Sigmoid colon (tissue), 6 donors: ENCODE measurements at regions not wholly inside any gene's neighbourhood (a gene's known extent, or its start where the extent isn't known, plus 50 kb on each side); places are given as distances from the start of the nearest gene placed in this dataset.

Source experiments
- DNase-seq: peaks from one replicate; pipeline ENCODE4 v3.0.0-alpha.2; 2019
- H3K27ac ChIP-seq, 4 donors: fragments of 200-600 bp; sonication (generic); one replicate each; pipeline ENCODE4 v1.5.1; 2016 to 2019; ENCODE audit warnings: mild to moderate bottlenecking in 1 of 4
- H3K27me3 ChIP-seq, 3 donors: fragments of 200-600 bp; sonication (generic); one replicate each; pipeline ENCODE4 v1.5.1; 2019; ENCODE audit warnings: mild to moderate bottlenecking in 1 of 3
- H3K36me3 ChIP-seq, 4 donors: fragments of 200-600 bp; sonication (generic); one replicate each; pipeline ENCODE4 v1.5.1; 2016 to 2019
- H3K4me1 ChIP-seq, 4 donors: fragments of 200-600 bp; sonication (generic); one replicate each; pipeline ENCODE4 v1.5.1; 2017 to 2019
- H3K4me3 ChIP-seq, 4 donors: fragments of 200-600 bp; sonication (generic); one replicate each; pipeline ENCODE4 v1.5.1; 2017 to 2019; ENCODE audit warnings: mild to moderate bottlenecking in 2 of 4, moderate library complexity in 1 of 4
- H3K9me3 ChIP-seq, 4 donors: fragments of 200-600 bp in 3 of 4; sonication (generic) in 3 of 4; one replicate each; pipeline versions ENCODE4 v1.5.1 to v1.6.1; 2013 to 2019
- EP300 ChIP-seq, 4 donors: sonication (generic); formaldehyde crosslinking; IDR thresholded peaks; one replicate each; pipeline ENCODE4 v1.6.1; 2017; ENCODE audit warnings: antibody characterized with exemption in 4 of 4
- POLR2A ChIP-seq, 2 donors: fragments of 450-650 bp; IDR thresholded peaks; one replicate each; pipeline ENCODE4 v1.6.1; 2016; ENCODE audit warnings: antibody characterized with exemption in 2 of 2, mild to moderate bottlenecking in 2 of 2, moderate library complexity in 2 of 2
- POLR2AphosphoS5 ChIP-seq, 4 donors: sonication (generic); formaldehyde crosslinking; IDR thresholded peaks; one replicate each; pipeline ENCODE4 v1.6.1; 2017; ENCODE audit warnings: antibody characterized with exemption in 4 of 4
- WGBS, 2 donors: extraction: QIAGEN DNeasy Blood & Tissue Kit; methylation state at CpG; one replicate each; pipeline ENCODE4 v1.1.7; 2013; 5-methylcytosine and 5-hydroxymethylcytosine counted together
- intact Hi-C: fragments of 100-400 bp; cut with DNase I; formaldehyde crosslinking; loops from one replicate; pipeline ENCODE4 v1.15.1; 2023
- TF ChIP-seq, protein P1 (sequence below), 4 experiments: fragments of 450-650 bp in 3 of 4; fragments of 200-600 bp in 1 of 4; IDR thresholded peaks; one replicate each; pipeline ENCODE4 v1.5.1; 2016 to 2019; ENCODE audit warnings: antibody characterized with exemption in 4 of 4, mild to moderate bottlenecking in 3 of 4, moderate library complexity in 2 of 4
- donor health status: healthy with polysubstance abuse.
- donor health status: healthy.

GRCh38 chr5:161077496-161077895 lies 225.5 kb upstream of the ATP10B start:
- Histone ChIP-seq H3K4me1 (no peaks in the 10 kb centered on the region), H3K9me3 (no peaks in the 10 kb centered on the region), H3K27me3 (no peaks in the 10 kb centered on the region), H3K27ac (no peak overlapping the region), H3K36me3 (no peaks in the 10 kb centered on the region), H3K4me3 (no peak overlapping the region)
- no peak for DNase-seq
- intact Hi-C loops = no loop called here
- TF ChIP-seq, protein P1, sequence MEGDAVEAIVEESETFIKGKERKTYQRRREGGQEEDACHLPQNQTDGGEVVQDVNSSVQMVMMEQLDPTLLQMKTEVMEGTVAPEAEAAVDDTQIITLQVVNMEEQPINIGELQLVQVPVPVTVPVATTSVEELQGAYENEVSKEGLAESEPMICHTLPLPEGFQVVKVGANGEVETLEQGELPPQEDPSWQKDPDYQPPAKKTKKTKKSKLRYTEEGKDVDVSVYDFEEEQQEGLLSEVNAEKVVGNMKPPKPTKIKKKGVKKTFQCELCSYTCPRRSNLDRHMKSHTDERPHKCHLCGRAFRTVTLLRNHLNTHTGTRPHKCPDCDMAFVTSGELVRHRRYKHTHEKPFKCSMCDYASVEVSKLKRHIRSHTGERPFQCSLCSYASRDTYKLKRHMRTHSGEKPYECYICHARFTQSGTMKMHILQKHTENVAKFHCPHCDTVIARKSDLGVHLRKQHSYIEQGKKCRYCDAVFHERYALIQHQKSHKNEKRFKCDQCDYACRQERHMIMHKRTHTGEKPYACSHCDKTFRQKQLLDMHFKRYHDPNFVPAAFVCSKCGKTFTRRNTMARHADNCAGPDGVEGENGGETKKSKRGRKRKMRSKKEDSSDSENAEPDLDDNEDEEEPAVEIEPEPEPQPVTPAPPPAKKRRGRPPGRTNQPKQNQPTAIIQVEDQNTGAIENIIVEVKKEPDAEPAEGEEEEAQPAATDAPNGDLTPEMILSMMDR (IDR thresholded peaks at IDR 0.05) = no peak
- WGBS, 2 donors = 82 to 92% methylated on average over 2 of the region's 2 CpGs

DNA sequence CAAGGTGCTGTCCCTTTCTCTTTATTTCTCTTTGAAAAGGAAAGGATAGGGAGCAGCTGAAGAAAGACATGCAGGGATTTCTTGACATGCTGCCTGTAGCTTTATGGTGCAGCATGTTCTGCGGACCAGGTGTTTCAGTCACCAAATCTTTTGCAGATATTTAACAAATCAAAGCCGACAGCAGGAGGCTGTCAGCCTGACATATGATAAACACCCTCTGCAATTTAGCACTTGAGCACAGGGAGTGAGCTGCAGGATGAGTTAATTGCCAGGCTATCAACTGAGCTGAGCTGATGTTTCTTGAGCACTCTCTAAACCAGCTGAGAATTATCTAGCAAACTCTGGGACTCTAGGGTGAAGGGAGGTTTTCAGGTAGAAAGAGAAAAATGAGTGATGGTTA lies 212.8 kb upstream of the ATP10B start:
- no peak overlapping the region for H3K27ac ChIP-seq
- no peaks in the 10 kb centered on the region for H3K9me3 ChIP-seq
- H3K36me3 ChIP-seq = no peaks in the 10 kb centered on the region
- DNase-seq = no peak
- H3K27me3 ChIP-seq = no peaks in the 10 kb centered on the region
- WGBS, 2 donors = 18% methylated on average over 2 of the region's 2 CpGs
- no peak overlapping the region for H3K4me3 ChIP-seq
- intact Hi-C loops = no loop called here
- no peaks in the 10 kb centered on the region for H3K4me1 ChIP-seq
- TF ChIP-seq POLR2A (IDR thresholded peaks at IDR 0.05) (no peak), EP300 (IDR thresholded peaks at IDR 0.05) (no peak), POLR2AphosphoS5 (IDR thresholded peaks at IDR 0.05) (no peak)
- TF ChIP-seq, protein P1 (IDR thresholded peaks at IDR 0.05) = no peak

DNA sequence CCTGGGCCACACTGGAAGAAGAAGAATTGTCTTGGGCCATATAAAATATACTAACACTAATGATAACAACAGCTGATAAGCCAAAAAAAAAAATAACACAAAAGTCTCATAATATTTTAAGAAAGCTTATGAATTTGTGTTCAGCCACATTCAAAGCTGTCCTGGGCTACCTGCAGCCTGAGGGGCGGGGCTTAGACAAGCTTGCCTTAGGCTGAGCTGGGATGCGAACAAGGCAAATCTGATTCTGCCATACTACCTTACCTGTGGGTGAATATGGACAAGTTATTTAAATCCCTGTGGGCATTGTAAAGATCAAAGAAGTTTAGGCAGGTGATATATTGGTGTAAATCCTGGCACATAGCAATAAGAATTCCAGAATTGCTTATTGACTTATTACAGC lies 212.3 kb upstream of the ATP10B start:
- Histone ChIP-seq H3K36me3 (no peaks in the 10 kb centered on the region), H3K4me1 (no peaks in the 10 kb centered on the region), H3K27ac (no peak overlapping the region), H3K9me3 (no peaks in the 10 kb centered on the region), H3K4me3 (no peak overlapping the region), H3K27me3 (no peaks in the 10 kb centered on the region)
- WGBS, 2 donors = 67 to 73% methylated on average over 2 of the region's 2 CpGs
- intact Hi-C loops = no loop called here
- no peak for TF ChIP-seq POLR2AphosphoS5 (IDR thresholded peaks at IDR 0.05)
- TF ChIP-seq, protein P1 (IDR thresholded peaks at IDR 0.05) = no peak
- no peak for TF ChIP-seq POLR2A (IDR thresholded peaks at IDR 0.05)
- no peak for TF ChIP-seq EP300 (IDR thresholded peaks at IDR 0.05)
- DNase-seq = no peak

- no peak for DNase-seq
- H3K27me3 ChIP-seq = no peaks in the 10 kb centered on the region
- H3K36me3 ChIP-seq = no peaks in the 10 kb centered on the region
- no peak overlapping the region for H3K4me3 ChIP-seq
- no peaks in the 10 kb centered on the region for H3K9me3 ChIP-seq
- TF ChIP-seq EP300 (IDR thresholded peaks at IDR 0.05) = no peak
- TF ChIP-seq POLR2A (IDR thresholded peaks at IDR 0.05) = no peak
- H3K4me1 ChIP-seq = no peaks in the 10 kb centered on the region
- no peak overlapping the region for H3K27ac ChIP-seq
- intact Hi-C loops = no loop called here
These were observed 206.8 kb upstream of the ATP10B start for GRCh38 chr5:161058781-161059180.

DNA sequence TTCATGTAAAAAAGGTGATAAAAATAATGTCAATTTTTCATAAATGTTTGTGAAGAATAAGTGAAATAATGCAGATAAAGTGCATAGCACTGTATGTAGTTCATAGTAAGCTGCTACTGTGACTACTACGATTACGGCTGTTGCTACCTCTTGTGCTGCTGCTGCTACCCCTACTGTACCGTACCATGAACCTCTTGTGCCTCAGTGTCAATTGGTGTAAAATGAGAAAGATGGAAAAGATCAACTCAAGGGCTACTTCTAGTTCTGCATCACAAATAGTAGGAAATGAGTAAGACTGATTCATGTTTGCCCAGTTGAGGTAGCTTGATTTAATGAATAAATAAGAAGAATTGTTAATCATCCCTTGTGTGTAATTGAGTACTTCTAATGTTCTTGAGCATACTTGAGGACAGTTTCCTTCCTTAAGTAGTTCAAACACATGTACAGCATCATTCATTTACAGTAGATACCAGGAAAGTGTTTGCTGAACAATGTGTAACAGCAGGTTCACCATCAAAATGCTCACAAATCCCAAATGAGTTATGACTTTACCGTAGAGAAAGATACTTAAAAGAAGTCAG lies 200.0 kb upstream of the ATP10B start:
- intact Hi-C loops = no loop called here
- no peaks in the 10 kb centered on the region for H3K9me3 ChIP-seq
- H3K4me1 ChIP-seq = no peaks in the 10 kb centered on the region
- H3K4me3 ChIP-seq = no peak overlapping the region
- WGBS, 2 donors = 81 to 88% methylated on average over 4 of the region's 4 CpGs
- H3K27me3 ChIP-seq = no peaks in the 10 kb centered on the region
- TF ChIP-seq POLR2AphosphoS5 (IDR thresholded peaks at IDR 0.05) = no peak
- TF ChIP-seq, protein P1 (IDR thresholded peaks at IDR 0.05) = no peak
- TF ChIP-seq POLR2A (IDR thresholded peaks at IDR 0.05) = no peak
- no peak for TF ChIP-seq EP300 (IDR thresholded peaks at IDR 0.05)
- H3K27ac ChIP-seq = no peak overlapping the region
- DNase-seq = no peak
- no peaks in the 10 kb centered on the region for H3K36me3 ChIP-seq
